Keratinocyte (primary cell): ENCODE measurements at regions not wholly inside any gene's neighbourhood (a gene's known extent, or its start where the extent isn't known, plus 50 kb on each side); places are given as distances from the start of the nearest gene placed in this dataset.

Experiments used
- DNase-seq: peaks from one replicate; pipeline ENCODE4 v3.0.0-alpha.2; 2011; ENCODE audit warnings: low read depth, missing footprints, low spot score
- FAIRE-seq: peaks from 2 replicates; lab custom pipeline; 2011; peaks lifted over from hg19 to GRCh38; lab: Jason Lieb, UNC
- H2AFZ ChIP-seq: 2 replicates; pipeline ENCODE4 v1.6.0; 2012; ENCODE audit warnings: low read length, control low read depth, inconsistent platforms; ENCODE audit not compliant: control insufficient read depth
- H3K27ac ChIP-seq: 2 replicates; pipeline ENCODE4 v1.5.1; 2011; ENCODE audit warnings: low read length; ENCODE audit not compliant: control insufficient read depth, insufficient read depth
- H3K27me3 ChIP-seq: 3 replicates; pipeline ENCODE4 v1.6.0; 2011; ENCODE audit warnings: low read length; ENCODE audit not compliant: control insufficient read depth, insufficient read depth; ENCODE audit errors: extremely low read depth
- H3K36me3 ChIP-seq, 2 experiments: 2 replicates in 1 of 2; 3 replicates in 1 of 2; pipeline ENCODE4 v1.5.1; 2011; ENCODE audit warnings: low read length in 2 of 2, mild to moderate bottlenecking in 1 of 2; ENCODE audit not compliant: control insufficient read depth in 2 of 2, insufficient read depth in 2 of 2; ENCODE audit errors: extremely low read depth in 1 of 2
- H3K4me1 ChIP-seq: 3 replicates; pipeline ENCODE4 v1.5.1; 2011; ENCODE audit warnings: low read length; ENCODE audit not compliant: control insufficient read depth, insufficient read depth; ENCODE audit errors: extremely low read depth
- H3K4me2 ChIP-seq: 3 replicates; pipeline ENCODE4 v1.6.0; 2011; ENCODE audit warnings: low read depth, low read length; ENCODE audit not compliant: control insufficient read depth, insufficient read depth; ENCODE audit errors: extremely low read depth
- H3K4me3 ChIP-seq, 3 experiments: fragments of 200-600 bp in 1 of 3; sonication (generic) in 1 of 3; 2 replicates in 2 of 3; 3 replicates in 1 of 3; pipeline ENCODE4 v1.5.1; 2011 to 2016; ENCODE audit warnings: low read length in 3 of 3, mild to moderate bottlenecking in 3 of 3, control low read depth in 2 of 3, inconsistent platforms in 1 of 3, low read depth in 1 of 3, mixed read lengths in 1 of 3, mixed run types in 1 of 3, moderate library complexity in 1 of 3; ENCODE audit not compliant: control insufficient read depth in 2 of 3, insufficient read depth in 2 of 3; ENCODE audit errors: extremely low read depth in 1 of 3
- H3K79me2 ChIP-seq: 2 replicates; pipeline ENCODE4 v1.6.0; 2012; ENCODE audit warnings: low read length; ENCODE audit not compliant: control insufficient read depth, insufficient read depth
- H3K9ac ChIP-seq: 3 replicates; pipeline ENCODE4 v1.6.0; 2011; ENCODE audit warnings: low read length; ENCODE audit not compliant: control insufficient read depth, insufficient read depth; ENCODE audit errors: extremely low read depth
- H3K9me1 ChIP-seq: 3 replicates; pipeline ENCODE4 v1.6.0; 2011; ENCODE audit warnings: low read length; ENCODE audit not compliant: control insufficient read depth, insufficient read depth; ENCODE audit errors: extremely low read depth
- H3K9me3 ChIP-seq: 2 replicates; pipeline ENCODE4 v1.5.1; 2012; ENCODE audit warnings: low read depth, low read length; ENCODE audit not compliant: control insufficient read depth
- H4K20me1 ChIP-seq: 3 replicates; pipeline ENCODE4 v1.6.0; 2011; ENCODE audit warnings: low read length; ENCODE audit not compliant: control insufficient read depth, insufficient read depth; ENCODE audit errors: extremely low read depth
- CTCF ChIP-seq, 3 experiments: IDR thresholded peaks in 1 of 3; conservative IDR thresholded peaks in 1 of 3; optimal IDR thresholded peaks in 1 of 3; 2 replicates in 2 of 3; 3 replicates in 1 of 3; pipeline versions ENCODE3 to v1.5.1; 2011; ENCODE audit warnings: low read length in 3 of 3, mild to moderate bottlenecking in 3 of 3, moderate library complexity in 2 of 3, control low read depth in 1 of 3, inconsistent platforms in 1 of 3; ENCODE audit not compliant: insufficient read depth in 2 of 3; ENCODE audit errors: extremely low read depth in 1 of 3
- EZH2 ChIP-seq: IDR thresholded peaks from one replicate; pipeline ENCODE4 v1.6.1; 2012; ENCODE audit warnings: inconsistent platforms, mild to moderate bottlenecking, low read length, moderate library complexity
- dilution Hi-C: fragments of 300-500 bp; cut with MboI; formaldehyde crosslinking; loops from one replicate; pipeline ENCODE4 v1.7.0; 2020; ENCODE audit warnings: low sequenced_read_pairs; ENCODE audit not compliant: extremely low pct_ligation_motif_present

GRCh38 chr7:133190650-133191049 lies 62.2 kb upstream of the EXOC4 start:
- H3K79me2 ChIP-seq = no peaks in the 10 kb centered on the region
- H3K9me3 ChIP-seq = no peaks in the 10 kb centered on the region
- H3K36me3 ChIP-seq = no peaks in the 10 kb centered on the region
- H3K27me3 ChIP-seq = peaks cover 9% of the 10 kb centered on the region
- no peak overlapping the region for H3K4me3 ChIP-seq
- no peak overlapping the region for H2AFZ ChIP-seq
- DNase-seq = no peak
- H4K20me1 ChIP-seq = no peaks in the 10 kb centered on the region
- H3K9ac ChIP-seq = no peak overlapping the region
- FAIRE-seq = no peak
- H3K9me1 ChIP-seq = no peaks in the 10 kb centered on the region
- H3K27ac ChIP-seq = no peak overlapping the region
- no peak overlapping the region for H3K4me2 ChIP-seq
- H3K4me1 ChIP-seq = no peaks in the 10 kb centered on the region
- TF ChIP-seq CTCF (optimal IDR thresholded peaks at IDR 0.05 in 1 of 3, IDR thresholded peaks at IDR 0.05 in 1 of 3, conservative IDR thresholded peaks at IDR 0.05 in 1 of 3; ENCODE audit: extremely low read depth in 1 of 3, insufficient read depth in 2 of 3, low read length in 3 of 3) (no peak), EZH2 (no peak)
- dilution Hi-C loops = no loop called here

GRCh38 chr7:133191787-133192186 lies 61.1 kb upstream of the EXOC4 start:
- H3K79me2 ChIP-seq = no peaks in the 10 kb centered on the region
- peaks cover 9% of the 10 kb centered on the region for H3K27me3 ChIP-seq
- no peaks in the 10 kb centered on the region for H3K4me1 ChIP-seq
- no peaks in the 10 kb centered on the region for H4K20me1 ChIP-seq
- no peak overlapping the region for H3K4me3 ChIP-seq
- H3K36me3 ChIP-seq = no peaks in the 10 kb centered on the region
- H2AFZ ChIP-seq = no peak overlapping the region
- no peaks in the 10 kb centered on the region for H3K9me3 ChIP-seq
- no peak overlapping the region for H3K9ac ChIP-seq
- no peaks in the 10 kb centered on the region for H3K9me1 ChIP-seq
- TF ChIP-seq CTCF (optimal IDR thresholded peaks at IDR 0.05 in 1 of 3, IDR thresholded peaks at IDR 0.05 in 1 of 3, conservative IDR thresholded peaks at IDR 0.05 in 1 of 3; ENCODE audit: extremely low read depth in 1 of 3, insufficient read depth in 2 of 3, low read length in 3 of 3) (no peak), EZH2 (no peak)
- dilution Hi-C loops = no loop called here
- DNase-seq (no peak), FAIRE-seq (no peak)
- no peak overlapping the region for H3K4me2 ChIP-seq
- no peak overlapping the region for H3K27ac ChIP-seq
